Trophoblast cell (in vitro differentiated cells and primary cell): ENCODE measurements at regions not wholly inside any gene's neighbourhood (a gene's known extent, or its start where the extent isn't known, plus 50 kb on each side); places are given as distances from the start of the nearest gene placed in this dataset.
A peak's percentile ranks its signal among the peaks of the same experiment; 100 is the strongest.

Experiments
- DNase-seq, 2 donors: peaks; one replicate each; pipeline ENCODE4 v3.0.0-alpha.2; 2016
- H2AFZ ChIP-seq: 2 replicates; pipeline ENCODE4 v1.6.1; 2013; ENCODE audit warnings: low read length, moderate library complexity, mild to moderate bottlenecking; ENCODE audit not compliant: insufficient read depth, poor library complexity
- H2AK5ac ChIP-seq: 2 replicates; pipeline ENCODE4 v1.6.1; 2013; ENCODE audit warnings: mild to moderate bottlenecking, low read length
- H2BK120ac ChIP-seq: 2 replicates; pipeline ENCODE4 v1.6.1; 2013; ENCODE audit warnings: low read length, mild to moderate bottlenecking, moderate library complexity; ENCODE audit not compliant: insufficient read depth, poor library complexity
- H2BK12ac ChIP-seq: 2 replicates; pipeline ENCODE4 v1.6.1; 2013; ENCODE audit warnings: mild to moderate bottlenecking, low read length, moderate library complexity
- H2BK5ac ChIP-seq: 2 replicates; pipeline ENCODE4 v1.6.1; 2013; ENCODE audit warnings: low read length, low read depth, moderate library complexity, mild to moderate bottlenecking; ENCODE audit not compliant: poor library complexity
- H3K14ac ChIP-seq: 2 replicates; pipeline ENCODE4 v1.6.1; 2013; ENCODE audit warnings: mild to moderate bottlenecking, low read length
- H3K18ac ChIP-seq: 2 replicates; pipeline ENCODE4 v1.6.1; 2013; ENCODE audit warnings: mild to moderate bottlenecking, low read length
- H3K23ac ChIP-seq: 2 replicates; pipeline ENCODE4 v1.6.1; 2013; ENCODE audit warnings: low read length
- H3K27ac ChIP-seq: 2 replicates; pipeline ENCODE4 v1.5.1; 2013; ENCODE audit warnings: low read depth, mild to moderate bottlenecking, inconsistent platforms, low read length, moderate library complexity
- H3K27me3 ChIP-seq: 2 replicates; pipeline ENCODE4 v1.6.1; 2013; ENCODE audit warnings: inconsistent platforms, mild to moderate bottlenecking, low read length, moderate library complexity; ENCODE audit not compliant: insufficient read depth
- H3K36me3 ChIP-seq, 2 experiments: 1 replicate in 1 of 2; 2 replicates in 1 of 2; pipeline ENCODE4 v1.6.1; 2013; ENCODE audit warnings: low read length in 2 of 2, mild to moderate bottlenecking in 2 of 2, moderate library complexity in 1 of 2; ENCODE audit not compliant: insufficient read depth in 2 of 2, control insufficient read depth in 1 of 2
- H3K4ac ChIP-seq: 2 replicates; pipeline ENCODE4 v1.6.1; 2013; ENCODE audit warnings: low read depth, mild to moderate bottlenecking, low read length, moderate library complexity
- H3K4me1 ChIP-seq, 2 experiments: 1 replicate in 1 of 2; 2 replicates in 1 of 2; pipeline ENCODE4 v1.6.1; 2013; ENCODE audit warnings: low read length in 2 of 2, mild to moderate bottlenecking in 2 of 2, moderate library complexity in 1 of 2; ENCODE audit not compliant: insufficient read depth in 2 of 2, control insufficient read depth in 1 of 2
- H3K4me2 ChIP-seq: 2 replicates; pipeline ENCODE4 v1.6.1; 2013; ENCODE audit warnings: inconsistent platforms, mild to moderate bottlenecking, low read length, moderate library complexity
- H3K4me3 ChIP-seq: 2 replicates; pipeline ENCODE4 v1.5.1; 2013; ENCODE audit warnings: mild to moderate bottlenecking, low read depth, low read length, inconsistent platforms
- H3K79me1 ChIP-seq: one replicate; pipeline ENCODE4 v1.6.1; 2013; ENCODE audit warnings: low read length
- H3K79me2 ChIP-seq: 2 replicates; pipeline ENCODE4 v1.6.1; 2013; ENCODE audit warnings: low read length, mild to moderate bottlenecking; ENCODE audit not compliant: control insufficient read depth, insufficient read depth, poor library complexity
- H3K9ac ChIP-seq: 2 replicates; pipeline ENCODE4 v1.6.1; 2013; ENCODE audit warnings: mild to moderate bottlenecking, low read length
- H3K9me3 ChIP-seq: 2 replicates; pipeline ENCODE4 v1.6.1; 2013; ENCODE audit warnings: low read depth, mild to moderate bottlenecking, control low read depth, inconsistent platforms, low read length; ENCODE audit not compliant: insufficient read depth
- H4K12ac ChIP-seq: 2 replicates; pipeline ENCODE4 v1.6.1; 2013; ENCODE audit warnings: low read depth, mild to moderate bottlenecking, low read length, moderate library complexity
- H4K8ac ChIP-seq: 2 replicates; pipeline ENCODE4 v1.6.1; 2013; ENCODE audit warnings: low read depth, mild to moderate bottlenecking, low read length, moderate library complexity
- H4K91ac ChIP-seq: one replicate; pipeline ENCODE4 v1.6.1; 2013; ENCODE audit warnings: low read depth, mild to moderate bottlenecking, low read length, moderate library complexity
- WGBS: extraction: QIAGEN DNeasy Blood & Tissue Kit; methylation state at CpG from one replicate; pipeline ENCODE4 v1.1.7; 2013; ENCODE audit warnings: missing lambda C conversion rate; ENCODE audit not compliant: insufficient read length, insufficient coverage; ENCODE audit errors: extremely low coverage; 5-methylcytosine and 5-hydroxymethylcytosine counted together

- no peaks in the 10 kb centered on the region for H3K27me3 ChIP-seq
- no peak overlapping the region for H3K18ac ChIP-seq
- no peak overlapping the region for H3K9ac ChIP-seq
- no peaks in the 10 kb centered on the region for H3K79me2 ChIP-seq
- H2BK12ac ChIP-seq = no peak overlapping the region
- H3K4me1 ChIP-seq = no peaks in the 10 kb centered on the region
- peaks cover 0 to 4% of the 10 kb centered on the region in 2 experiments for H3K36me3 ChIP-seq
- no peak overlapping the region for H2AK5ac ChIP-seq
- DNase-seq = no peak
- peaks cover 4% of the 10 kb centered on the region for H3K9me3 ChIP-seq
- H3K4me3 ChIP-seq = no peak overlapping the region
- H4K8ac ChIP-seq = no peak overlapping the region
- no peak overlapping the region for H3K23ac ChIP-seq
- no peaks in the 10 kb centered on the region for H3K79me1 ChIP-seq
- H3K14ac ChIP-seq = no peak overlapping the region
- no peak overlapping the region for H3K27ac ChIP-seq
- H4K91ac ChIP-seq = no peak overlapping the region
- H2BK120ac ChIP-seq = no peak overlapping the region
- no peak overlapping the region for H3K4me2 ChIP-seq
- no peak overlapping the region for H4K12ac ChIP-seq
- no peak overlapping the region for H2BK5ac ChIP-seq
- H2AFZ ChIP-seq = no peak overlapping the region
- H3K4ac ChIP-seq = no peak overlapping the region
These were observed 434.6 kb downstream of the FAT4 start for GRCh38 chr4:125749354-125749753.

- no peaks in the 10 kb centered on the region for H3K36me3 ChIP-seq
- H2AFZ ChIP-seq = no peak overlapping the region
- H3K27me3 ChIP-seq = no peaks in the 10 kb centered on the region
- H2BK12ac ChIP-seq = no peak overlapping the region
- H3K23ac ChIP-seq = no peak overlapping the region
- no peak overlapping the region for H3K18ac ChIP-seq
- H4K8ac ChIP-seq = no peak overlapping the region
- no peak overlapping the region for H3K9ac ChIP-seq
- H3K4ac ChIP-seq = no peak overlapping the region
- H2AK5ac ChIP-seq = no peak overlapping the region
- H3K27ac ChIP-seq = no peak overlapping the region
- no peaks in the 10 kb centered on the region for H3K4me1 ChIP-seq
- no peaks in the 10 kb centered on the region for H3K79me2 ChIP-seq
- H2BK5ac ChIP-seq = no peak overlapping the region
- H3K79me1 ChIP-seq = no peaks in the 10 kb centered on the region
- no peak overlapping the region for H2BK120ac ChIP-seq
- H3K4me2 ChIP-seq = no peak overlapping the region
- no peak overlapping the region for H3K14ac ChIP-seq
- DNase-seq = no peak
- no CpG with 5 or more reads among the region's 1 CpG for WGBS
- H3K9me3 ChIP-seq = no peaks in the 10 kb centered on the region
- H3K4me3 ChIP-seq = no peak overlapping the region
- H4K12ac ChIP-seq = no peak overlapping the region
- no peak overlapping the region for H4K91ac ChIP-seq
These were observed 435.6 kb downstream of the FAT4 start for GRCh38 chr4:125750399-125750798.

DNA sequence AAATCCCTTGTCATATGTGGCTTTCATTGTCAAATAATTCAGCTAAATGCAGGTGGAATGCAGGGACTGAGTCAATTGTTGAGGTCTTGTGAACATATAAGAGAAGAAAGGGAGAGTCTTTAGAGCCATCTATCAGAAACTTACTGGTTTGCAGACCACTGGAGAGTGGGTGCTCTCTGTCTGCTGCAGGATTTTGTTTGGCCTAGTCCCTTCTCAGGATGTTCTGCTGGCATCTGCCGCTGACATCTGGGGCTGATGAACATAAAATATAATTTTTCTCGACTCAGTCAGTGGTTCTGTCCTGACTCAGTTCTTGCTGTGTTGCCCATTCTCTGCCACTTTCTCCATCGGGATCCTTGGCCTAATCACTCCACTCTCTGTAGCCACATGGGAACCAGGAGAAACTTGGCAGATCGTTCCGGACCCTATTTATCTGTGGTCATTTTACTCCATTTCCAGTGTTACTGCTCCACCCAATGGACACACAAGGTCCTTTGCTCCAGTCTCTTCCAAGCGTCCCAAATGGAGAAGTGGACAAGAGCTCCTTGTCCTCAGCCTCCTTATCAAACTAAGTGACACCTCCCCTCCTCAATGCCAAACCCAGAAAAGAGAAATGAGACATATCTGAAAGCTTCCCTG lies 436.2 kb downstream of the FAT4 start:
- Histone ChIP-seq H3K27ac (no peak overlapping the region), H2AK5ac (no peak overlapping the region), H3K4ac (no peak overlapping the region), H3K79me2 (no peaks in the 10 kb centered on the region), H2BK120ac (no peak overlapping the region), H3K79me1 (no peaks in the 10 kb centered on the region), H3K9me3 (no peaks in the 10 kb centered on the region), H3K14ac (no peak overlapping the region), H2AFZ (no peak overlapping the region), H3K27me3 (no peaks in the 10 kb centered on the region), H4K12ac (no peak overlapping the region), H3K4me3 (no peak overlapping the region), H4K91ac (no peak overlapping the region), H3K23ac (no peak overlapping the region), H3K4me1 (no peaks in the 10 kb centered on the region), H4K8ac (no peak overlapping the region), H3K36me3 (no peaks in the 10 kb centered on the region), H3K9ac (no peak overlapping the region), H3K18ac (no peak overlapping the region), H3K4me2 (no peak overlapping the region), H2BK5ac (no peak overlapping the region), H2BK12ac (no peak overlapping the region)
- peak in 1 of 2 donors; percentile 12 for DNase-seq
- no CpG with 5 or more reads among the region's 6 CpGs for WGBS

DNA sequence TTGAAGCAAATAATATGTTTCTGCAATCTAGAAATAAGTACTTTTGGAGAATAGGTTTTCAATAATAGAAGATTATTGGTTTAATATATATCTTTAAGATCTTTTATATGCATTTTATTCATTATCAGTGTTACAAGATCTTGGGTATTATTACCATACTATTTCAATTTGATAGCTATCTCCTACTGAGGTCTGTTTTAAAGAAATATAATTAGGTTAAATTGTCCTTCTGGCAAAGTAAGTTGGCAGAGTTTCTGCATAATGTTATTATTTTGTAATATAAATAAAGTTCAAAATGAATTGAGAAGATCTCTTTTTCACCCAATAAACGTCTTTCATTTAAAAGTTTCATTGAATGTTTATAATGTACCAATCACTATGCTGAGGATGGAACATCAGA lies 443.7 kb downstream of the FAT4 start:
- DNase-seq = no peak
- Histone ChIP-seq H3K9me3 (no peaks in the 10 kb centered on the region), H3K27me3 (no peaks in the 10 kb centered on the region), H3K18ac (no peak overlapping the region), H2BK12ac (no peak overlapping the region), H3K4ac (no peak overlapping the region), H4K12ac (no peak overlapping the region), H3K4me2 (no peak overlapping the region), H3K79me1 (no peaks in the 10 kb centered on the region), H2BK5ac (no peak overlapping the region), H2AK5ac (no peak overlapping the region), H3K36me3 (no peaks in the 10 kb centered on the region), H3K4me1 (no peaks in the 10 kb centered on the region), H3K23ac (no peak overlapping the region), H3K79me2 (no peaks in the 10 kb centered on the region), H2BK120ac (no peak overlapping the region), H3K27ac (no peak overlapping the region), H4K8ac (no peak overlapping the region), H3K4me3 (no peak overlapping the region), H4K91ac (no peak overlapping the region), H3K14ac (no peak overlapping the region), H2AFZ (no peak overlapping the region), H3K9ac (no peak overlapping the region)
- no CpG with 5 or more reads among the region's 1 CpG for WGBS
